ENCODE measurements at regions not wholly inside any gene's neighbourhood (a gene's known extent, or its start where the extent isn't known, plus 50 kb on each side); places are given as distances from the start of the nearest gene placed in this dataset.

DNA sequence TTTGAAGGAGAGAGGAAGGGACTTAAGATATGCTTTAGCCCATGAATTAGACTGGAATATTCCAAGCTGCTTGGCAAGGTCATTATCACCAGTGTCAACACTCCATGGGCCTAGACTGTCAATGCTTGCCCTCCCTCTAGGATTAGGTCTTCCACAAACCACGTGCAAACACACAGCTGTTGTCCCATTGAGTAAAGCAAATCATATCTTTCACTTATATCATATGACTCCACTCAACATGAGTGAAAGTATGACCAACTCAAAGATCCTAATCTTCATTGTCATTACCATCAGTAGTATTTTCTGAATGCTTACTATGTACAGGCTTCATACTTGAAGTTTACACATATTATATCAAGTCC is 57.0 kb upstream of the GRAMD2B start:
- TF ChIP-seq, protein P1, sequence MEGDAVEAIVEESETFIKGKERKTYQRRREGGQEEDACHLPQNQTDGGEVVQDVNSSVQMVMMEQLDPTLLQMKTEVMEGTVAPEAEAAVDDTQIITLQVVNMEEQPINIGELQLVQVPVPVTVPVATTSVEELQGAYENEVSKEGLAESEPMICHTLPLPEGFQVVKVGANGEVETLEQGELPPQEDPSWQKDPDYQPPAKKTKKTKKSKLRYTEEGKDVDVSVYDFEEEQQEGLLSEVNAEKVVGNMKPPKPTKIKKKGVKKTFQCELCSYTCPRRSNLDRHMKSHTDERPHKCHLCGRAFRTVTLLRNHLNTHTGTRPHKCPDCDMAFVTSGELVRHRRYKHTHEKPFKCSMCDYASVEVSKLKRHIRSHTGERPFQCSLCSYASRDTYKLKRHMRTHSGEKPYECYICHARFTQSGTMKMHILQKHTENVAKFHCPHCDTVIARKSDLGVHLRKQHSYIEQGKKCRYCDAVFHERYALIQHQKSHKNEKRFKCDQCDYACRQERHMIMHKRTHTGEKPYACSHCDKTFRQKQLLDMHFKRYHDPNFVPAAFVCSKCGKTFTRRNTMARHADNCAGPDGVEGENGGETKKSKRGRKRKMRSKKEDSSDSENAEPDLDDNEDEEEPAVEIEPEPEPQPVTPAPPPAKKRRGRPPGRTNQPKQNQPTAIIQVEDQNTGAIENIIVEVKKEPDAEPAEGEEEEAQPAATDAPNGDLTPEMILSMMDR (IDR thresholded peaks at IDR 0.05) = no peak
- no peak for TF ChIP-seq SMC3 (IDR thresholded peaks at IDR 0.05)
- TF ChIP-seq, protein P2, sequence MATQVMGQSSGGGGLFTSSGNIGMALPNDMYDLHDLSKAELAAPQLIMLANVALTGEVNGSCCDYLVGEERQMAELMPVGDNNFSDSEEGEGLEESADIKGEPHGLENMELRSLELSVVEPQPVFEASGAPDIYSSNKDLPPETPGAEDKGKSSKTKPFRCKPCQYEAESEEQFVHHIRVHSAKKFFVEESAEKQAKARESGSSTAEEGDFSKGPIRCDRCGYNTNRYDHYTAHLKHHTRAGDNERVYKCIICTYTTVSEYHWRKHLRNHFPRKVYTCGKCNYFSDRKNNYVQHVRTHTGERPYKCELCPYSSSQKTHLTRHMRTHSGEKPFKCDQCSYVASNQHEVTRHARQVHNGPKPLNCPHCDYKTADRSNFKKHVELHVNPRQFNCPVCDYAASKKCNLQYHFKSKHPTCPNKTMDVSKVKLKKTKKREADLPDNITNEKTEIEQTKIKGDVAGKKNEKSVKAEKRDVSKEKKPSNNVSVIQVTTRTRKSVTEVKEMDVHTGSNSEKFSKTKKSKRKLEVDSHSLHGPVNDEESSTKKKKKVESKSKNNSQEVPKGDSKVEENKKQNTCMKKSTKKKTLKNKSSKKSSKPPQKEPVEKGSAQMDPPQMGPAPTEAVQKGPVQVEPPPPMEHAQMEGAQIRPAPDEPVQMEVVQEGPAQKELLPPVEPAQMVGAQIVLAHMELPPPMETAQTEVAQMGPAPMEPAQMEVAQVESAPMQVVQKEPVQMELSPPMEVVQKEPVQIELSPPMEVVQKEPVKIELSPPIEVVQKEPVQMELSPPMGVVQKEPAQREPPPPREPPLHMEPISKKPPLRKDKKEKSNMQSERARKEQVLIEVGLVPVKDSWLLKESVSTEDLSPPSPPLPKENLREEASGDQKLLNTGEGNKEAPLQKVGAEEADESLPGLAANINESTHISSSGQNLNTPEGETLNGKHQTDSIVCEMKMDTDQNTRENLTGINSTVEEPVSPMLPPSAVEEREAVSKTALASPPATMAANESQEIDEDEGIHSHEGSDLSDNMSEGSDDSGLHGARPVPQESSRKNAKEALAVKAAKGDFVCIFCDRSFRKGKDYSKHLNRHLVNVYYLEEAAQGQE (IDR thresholded peaks at IDR 0.05) = no peak
- TF ChIP-seq POLR2A (IDR thresholded peaks at IDR 0.05; ENCODE audit: low read length) = no peak
- TF ChIP-seq, protein P3, sequence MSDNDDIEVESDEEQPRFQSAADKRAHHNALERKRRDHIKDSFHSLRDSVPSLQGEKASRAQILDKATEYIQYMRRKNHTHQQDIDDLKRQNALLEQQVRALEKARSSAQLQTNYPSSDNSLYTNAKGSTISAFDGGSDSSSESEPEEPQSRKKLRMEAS (IDR thresholded peaks at IDR 0.05) = no peak
- TF ChIP-seq KDM1A (IDR thresholded peaks at IDR 0.05; ENCODE audit: low read depth) = no peak
- no peak for TF ChIP-seq EP300 (IDR thresholded peaks at IDR 0.05)
- TF ChIP-seq JUN (IDR thresholded peaks at IDR 0.05) = no peak
- TF ChIP-seq, protein P4, sequence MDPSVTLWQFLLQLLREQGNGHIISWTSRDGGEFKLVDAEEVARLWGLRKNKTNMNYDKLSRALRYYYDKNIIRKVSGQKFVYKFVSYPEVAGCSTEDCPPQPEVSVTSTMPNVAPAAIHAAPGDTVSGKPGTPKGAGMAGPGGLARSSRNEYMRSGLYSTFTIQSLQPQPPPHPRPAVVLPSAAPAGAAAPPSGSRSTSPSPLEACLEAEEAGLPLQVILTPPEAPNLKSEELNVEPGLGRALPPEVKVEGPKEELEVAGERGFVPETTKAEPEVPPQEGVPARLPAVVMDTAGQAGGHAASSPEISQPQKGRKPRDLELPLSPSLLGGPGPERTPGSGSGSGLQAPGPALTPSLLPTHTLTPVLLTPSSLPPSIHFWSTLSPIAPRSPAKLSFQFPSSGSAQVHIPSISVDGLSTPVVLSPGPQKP (IDR thresholded peaks at IDR 0.05; ENCODE audit: low read depth, low read length) = no peak
- TF ChIP-seq KDM5A (IDR thresholded peaks at IDR 0.05) = no peak
